Activated CD8-positive, alpha-beta memory T cell treated with anti-CD3 and anti-CD28 coated beads, Interleukin-2, amount 50 U/mL, for 48 hours (primary cell): ENCODE measurements at regions not wholly inside any gene's neighbourhood (a gene's known extent, or its start where the extent isn't known, plus 50 kb on each side); places are given as distances from the start of the nearest gene placed in this dataset.
"Not testable (repeated sequence)": the region's sequence is repeated elsewhere in the genome, so short reads cannot be mapped to it uniquely, and the experiment has no call there.

Experiments used
- DNase-seq: peaks from one replicate; pipeline ENCODE4 v3.0.0-alpha.2; 2020

- DNase-seq, result no peak
Measured at GRCh38 chr4:53919535-53919934, 144.9 kb downstream of the CHIC2 start.

GRCh38 chr4:53917729-53918128, 146.7 kb downstream of the CHIC2 start:
- no peak for DNase-seq

- no peak for DNase-seq
Measured at GRCh38 chr4:53916431-53916889, 147.9 kb downstream of the CHIC2 start.

- no peak for DNase-seq
Measured at GRCh38 chr4:53914313-53915016, 149.9 kb downstream of the CHIC2 start.

GRCh38 chr4:53913771-53914170, 150.6 kb downstream of the CHIC2 start:
- DNase-seq, result no peak

GRCh38 chr4:53912766-53913497, 151.5 kb downstream of the CHIC2 start:
- DNase-seq, result no peak

- DNase-seq, result no peak
Measured at GRCh38 chr4:53908661-53909078, 155.7 kb downstream of the CHIC2 start.

GRCh38 chr4:53907772-53908171, 156.6 kb downstream of the CHIC2 start:
- no peak for DNase-seq

GRCh38 chr4:53906606-53907190, 157.7 kb downstream of the CHIC2 start:
- DNase-seq, result no peak

- no peak for DNase-seq
Measured at GRCh38 chr4:53905941-53906377, 158.4 kb downstream of the CHIC2 start.

- DNase-seq, result no peak
Measured at GRCh38 chr4:53905276-53905940, 159.0 kb downstream of the CHIC2 start.

- no peak for DNase-seq
Measured at GRCh38 chr4:53902786-53903185, 161.6 kb downstream of the CHIC2 start.

- DNase-seq, result no peak
Measured at GRCh38 chr4:53900271-53900649, 164.1 kb downstream of the CHIC2 start.

- no peak for DNase-seq
Measured at GRCh38 chr4:53899586-53900270, 164.7 kb downstream of the CHIC2 start.

GRCh38 chr4:53895137-53895536, 169.3 kb downstream of the CHIC2 start:
- DNase-seq, result no peak

- DNase-seq, result no peak
Measured at GRCh38 chr4:53890461-53890860, 173.9 kb downstream of the CHIC2 start.

GRCh38 chr4:53889326-53890055, 174.9 kb downstream of the CHIC2 start:
- DNase-seq, result no peak

GRCh38 chr4:53886090-53886489, 178.3 kb downstream of the CHIC2 start:
- DNase-seq, result no peak

GRCh38 chr4:53885668-53886067, 178.7 kb downstream of the CHIC2 start:
- DNase-seq, result no peak

GRCh38 chr4:53877096-53877495, 187.3 kb downstream of the CHIC2 start:
- DNase-seq, result not testable (repeated sequence)

- no peak for DNase-seq
Measured at GRCh38 chr4:53866055-53866454, 198.3 kb downstream of the CHIC2 start.

- no peak for DNase-seq
Measured at GRCh38 chr4:53865054-53865453, 199.4 kb downstream of the CHIC2 start.
